GM12872 (cell line): ENCODE measurements at regions not wholly inside any gene's neighbourhood (a gene's known extent, or its start where the extent isn't known, plus 50 kb on each side); places are given as distances from the start of the nearest gene placed in this dataset.

Experiments used
- TF ChIP-seq, protein P1 (sequence below): IDR thresholded peaks from 3 replicates; pipeline ENCODE4 v1.5.1; 2011; ENCODE audit warnings: low read depth, mild to moderate bottlenecking, low read length, moderate library complexity; ENCODE audit not compliant: insufficient read depth

DNA sequence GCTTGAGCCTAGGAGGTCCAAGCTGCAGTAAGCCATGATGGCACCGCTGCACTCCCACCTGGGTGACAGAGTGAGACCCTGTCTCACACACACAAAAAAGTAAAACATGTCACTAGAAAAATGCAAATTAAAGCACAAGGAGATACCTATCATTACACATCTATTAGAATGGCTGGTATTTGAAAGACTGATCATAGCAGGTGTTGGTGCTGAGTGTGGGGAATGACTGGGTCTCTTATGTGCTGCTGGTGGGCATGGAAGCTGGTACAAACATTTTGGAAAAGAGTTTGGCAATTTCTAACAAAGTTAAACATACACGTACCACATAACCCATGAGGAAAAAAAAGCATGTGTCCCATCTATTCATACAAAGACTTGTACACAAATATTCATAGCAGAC lies 142.1 kb upstream of the ZBTB40 start:
- TF ChIP-seq, protein P1, sequence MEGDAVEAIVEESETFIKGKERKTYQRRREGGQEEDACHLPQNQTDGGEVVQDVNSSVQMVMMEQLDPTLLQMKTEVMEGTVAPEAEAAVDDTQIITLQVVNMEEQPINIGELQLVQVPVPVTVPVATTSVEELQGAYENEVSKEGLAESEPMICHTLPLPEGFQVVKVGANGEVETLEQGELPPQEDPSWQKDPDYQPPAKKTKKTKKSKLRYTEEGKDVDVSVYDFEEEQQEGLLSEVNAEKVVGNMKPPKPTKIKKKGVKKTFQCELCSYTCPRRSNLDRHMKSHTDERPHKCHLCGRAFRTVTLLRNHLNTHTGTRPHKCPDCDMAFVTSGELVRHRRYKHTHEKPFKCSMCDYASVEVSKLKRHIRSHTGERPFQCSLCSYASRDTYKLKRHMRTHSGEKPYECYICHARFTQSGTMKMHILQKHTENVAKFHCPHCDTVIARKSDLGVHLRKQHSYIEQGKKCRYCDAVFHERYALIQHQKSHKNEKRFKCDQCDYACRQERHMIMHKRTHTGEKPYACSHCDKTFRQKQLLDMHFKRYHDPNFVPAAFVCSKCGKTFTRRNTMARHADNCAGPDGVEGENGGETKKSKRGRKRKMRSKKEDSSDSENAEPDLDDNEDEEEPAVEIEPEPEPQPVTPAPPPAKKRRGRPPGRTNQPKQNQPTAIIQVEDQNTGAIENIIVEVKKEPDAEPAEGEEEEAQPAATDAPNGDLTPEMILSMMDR = no peak

DNA sequence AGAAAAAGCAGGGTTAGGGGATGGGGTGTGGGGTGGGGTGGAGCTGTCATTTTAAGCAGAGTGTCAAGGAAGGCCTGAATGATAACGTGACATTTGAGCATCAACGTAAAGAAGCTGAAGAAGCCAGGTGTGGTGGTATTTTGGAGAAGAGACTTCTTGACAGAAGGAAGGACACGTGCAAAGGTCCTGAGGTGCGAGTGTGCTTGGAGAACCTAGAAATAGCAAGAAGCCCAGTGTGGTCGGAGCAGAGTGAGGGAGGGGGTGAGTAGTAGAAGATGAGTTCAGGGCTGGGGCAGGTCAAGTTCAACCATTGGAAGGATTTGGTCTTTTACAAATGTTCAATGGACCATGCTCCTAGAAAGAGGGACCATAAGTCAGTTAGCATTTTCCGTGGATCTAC lies 140.2 kb upstream of the ZBTB40 start:
- TF ChIP-seq, protein P1 = no peak

DNA sequence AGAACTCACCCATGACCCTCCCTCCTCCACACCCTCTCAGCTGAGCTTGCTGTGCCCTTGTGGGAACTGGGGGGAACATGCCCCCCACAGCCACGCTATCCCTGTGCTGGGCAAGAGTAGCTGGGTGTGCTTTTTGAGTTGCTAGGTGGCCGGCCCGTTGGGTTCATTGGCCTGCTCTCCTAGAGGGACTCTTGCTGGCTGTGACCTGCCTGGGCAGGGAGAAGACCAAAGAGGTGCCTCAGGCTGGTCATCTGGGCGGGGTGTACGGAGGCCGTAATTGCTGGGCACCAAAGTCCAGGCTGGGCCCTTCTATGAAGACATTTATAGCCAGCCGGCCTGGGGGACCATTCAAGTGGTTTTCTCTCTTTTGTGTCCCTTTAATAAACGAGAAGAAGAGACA lies 138.3 kb upstream of the ZBTB40 start:
- TF ChIP-seq, protein P1 = no peak

DNA sequence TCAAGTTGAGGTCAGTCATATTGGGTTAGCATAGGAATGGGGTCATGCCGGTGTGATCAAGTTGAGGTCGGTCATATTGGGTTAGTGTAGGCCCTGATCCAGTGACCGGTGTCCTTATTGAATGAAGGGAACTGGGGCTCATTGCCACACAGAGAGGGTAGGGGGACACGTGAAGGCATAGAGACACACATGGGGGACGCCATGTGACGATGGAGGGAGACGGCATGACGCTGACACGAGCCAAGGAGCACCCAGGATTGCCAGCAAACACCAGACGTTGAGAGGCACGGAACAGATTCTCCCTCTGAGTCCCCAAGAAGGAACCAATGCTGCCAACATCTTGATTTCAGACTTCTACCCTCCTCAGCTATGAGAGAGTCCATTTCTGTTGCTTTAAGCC lies 136.9 kb upstream of the ZBTB40 start:
- TF ChIP-seq, protein P1 = no peak

DNA sequence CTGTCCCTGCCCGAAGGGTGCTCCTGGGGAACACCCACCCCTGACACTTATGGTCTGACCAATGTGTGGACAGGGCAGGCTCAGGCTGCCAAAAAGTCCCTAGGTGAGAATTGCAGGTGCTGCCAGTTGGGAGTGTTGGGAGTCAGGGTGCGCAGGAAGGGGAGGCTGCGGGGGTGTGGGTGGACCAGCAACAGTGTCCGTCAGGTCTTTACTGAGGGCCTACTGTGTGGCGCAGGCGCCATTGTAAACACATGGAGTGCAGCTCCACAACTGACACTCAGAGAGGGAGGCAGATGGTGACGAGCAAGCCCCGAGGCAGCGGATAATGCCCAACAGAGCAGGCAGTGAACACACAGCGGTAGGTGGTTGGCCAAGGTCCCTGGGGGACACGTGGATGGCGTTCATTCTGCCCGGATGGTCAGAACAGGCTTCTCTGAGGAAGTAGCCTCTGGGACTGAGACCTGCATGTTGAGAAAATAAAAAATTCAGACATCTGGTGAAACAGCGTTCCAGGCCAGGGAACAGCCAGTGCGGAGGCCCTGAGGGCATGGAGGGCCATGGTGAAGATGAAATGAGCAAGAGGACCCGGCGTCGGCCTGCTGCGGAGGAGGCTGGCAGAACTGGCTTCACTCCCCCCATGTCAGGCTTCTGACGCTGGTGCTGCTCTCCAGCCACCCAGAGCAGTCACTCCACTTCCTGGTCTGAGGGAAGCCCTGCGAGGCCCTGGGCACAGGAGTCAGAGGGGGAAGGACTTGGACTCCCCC lies 136.2 kb upstream of the ZBTB40 start:
- TF ChIP-seq, protein P1 = no peak

DNA sequence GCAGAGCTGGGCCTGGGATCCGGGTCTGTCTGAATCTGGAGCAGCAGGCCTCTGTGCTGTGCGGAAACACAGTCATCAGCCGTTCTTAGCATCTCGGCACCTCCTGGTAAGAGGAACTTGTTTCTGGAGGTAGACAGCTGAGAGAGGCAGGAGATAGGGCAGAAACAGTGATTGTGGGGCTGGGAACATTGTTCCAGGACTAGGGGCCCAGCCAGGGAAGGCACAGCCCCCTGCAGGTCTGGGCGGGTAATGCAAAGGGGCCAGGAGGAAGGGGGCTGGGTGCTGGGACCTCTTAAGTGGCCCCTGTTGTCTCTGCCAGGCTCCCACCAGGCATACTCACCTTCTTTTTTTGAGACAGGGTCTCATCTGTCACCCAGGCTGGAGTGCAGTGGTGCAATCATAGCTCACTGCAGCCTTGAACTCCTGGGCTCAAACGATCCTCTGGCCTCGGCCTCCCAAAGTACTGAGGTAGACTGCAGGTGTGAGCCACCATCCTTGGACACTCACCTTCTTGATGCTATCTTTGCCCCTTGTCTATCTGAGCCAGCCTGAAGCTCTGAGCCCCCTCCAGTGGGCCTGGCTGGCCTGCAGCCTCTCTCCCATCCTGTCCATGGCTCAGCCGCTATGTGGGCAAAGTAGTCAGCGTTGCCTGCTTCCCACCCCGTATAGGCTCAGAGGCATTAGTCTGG lies 134.3 kb upstream of the ZBTB40 start:
- TF ChIP-seq, protein P1 = peak; percentile 78

DNA sequence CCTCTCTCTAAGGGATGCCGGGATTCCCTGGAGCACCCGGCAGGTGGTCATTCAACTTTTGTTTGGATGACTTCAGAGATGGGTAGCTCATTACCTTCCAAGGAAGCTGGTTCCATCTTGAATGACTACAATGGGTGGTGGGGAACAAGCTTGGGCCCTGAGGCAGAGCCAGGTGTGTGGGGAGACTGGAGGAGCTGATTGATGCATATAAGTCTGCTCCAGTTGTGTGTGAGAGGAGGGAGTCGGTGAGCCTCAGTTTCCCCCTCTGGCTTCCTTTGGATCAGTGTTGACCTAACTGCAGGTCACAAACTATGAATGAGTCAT lies 133.8 kb upstream of the ZBTB40 start:
- TF ChIP-seq, protein P1 = no peak
